ENCODE measurements at regions not wholly inside any gene's neighbourhood (a gene's known extent, or its start where the extent isn't known, plus 50 kb on each side); places are given as distances from the start of the nearest gene placed in this dataset.

- H3K27me3 ChIP-seq, result no peaks in the 10 kb centered on the region
- no peaks in the 10 kb centered on the region for H3K9me3 ChIP-seq
- H3K4me3 ChIP-seq, result no peak overlapping the region
- DNase-seq, result no peak
- no peaks in the 10 kb centered on the region for H3K36me3 ChIP-seq
These were observed 242.3 kb downstream of the TOMM20 start for GRCh38 chr1:234886081-234886984.

GRCh38 chr1:234885601-234886000, 243.0 kb downstream of the TOMM20 start:
- H3K27me3 ChIP-seq, result no peaks in the 10 kb centered on the region
- no peaks in the 10 kb centered on the region for H3K9me3 ChIP-seq
- no peaks in the 10 kb centered on the region for H3K36me3 ChIP-seq
- DNase-seq, result no peak
- H3K4me3 ChIP-seq, result no peak overlapping the region

GRCh38 chr1:234884701-234885100, 243.9 kb downstream of the TOMM20 start:
- Histone ChIP-seq H3K9me3 (no peaks in the 10 kb centered on the region), H3K27me3 (no peaks in the 10 kb centered on the region), H3K4me3 (no peak overlapping the region), H3K36me3 (no peaks in the 10 kb centered on the region)
- DNase-seq, result no peak

GRCh38 chr1:234884006-234884405, 244.6 kb downstream of the TOMM20 start:
- DNase-seq, result no peak

GRCh38 chr1:234882898-234883297, 245.7 kb downstream of the TOMM20 start:
- no peak for DNase-seq
- Histone ChIP-seq H3K4me3 (no peak overlapping the region), H3K9me3 (no peaks in the 10 kb centered on the region), H3K36me3 (no peaks in the 10 kb centered on the region), H3K27me3 (no peaks in the 10 kb centered on the region)

More at GRCh38 chr1:234884006-234884405, 244.6 kb downstream of the TOMM20 start:
- H3K4me3 ChIP-seq, result no peak overlapping the region
- H3K27me3 ChIP-seq, result no peaks in the 10 kb centered on the region
- no peaks in the 10 kb centered on the region for H3K36me3 ChIP-seq
- H3K9me3 ChIP-seq, result no peaks in the 10 kb centered on the region

- Histone ChIP-seq H3K36me3 (no peaks in the 10 kb centered on the region), H3K27me3 (no peaks in the 10 kb centered on the region), H3K4me3 (no peak overlapping the region), H3K9me3 (no peaks in the 10 kb centered on the region)
- DNase-seq, result no peak
These were observed 246.5 kb downstream of the TOMM20 start for GRCh38 chr1:234881893-234882771.

GRCh38 chr1:234879147-234880080, 249.2 kb downstream of the TOMM20 start:
- Histone ChIP-seq H3K27me3 (no peaks in the 10 kb centered on the region), H3K9me3 (no peaks in the 10 kb centered on the region), H3K4me3 (no peak overlapping the region), H3K36me3 (no peaks in the 10 kb centered on the region)
- DNase-seq, result no peak

GRCh38 chr1:234878288-234878687, 250.3 kb downstream of the TOMM20 start:
- H3K36me3 ChIP-seq, result no peaks in the 10 kb centered on the region
- no peak overlapping the region for H3K4me3 ChIP-seq
- DNase-seq, result no peak
- H3K27me3 ChIP-seq, result no peaks in the 10 kb centered on the region
- no peaks in the 10 kb centered on the region for H3K9me3 ChIP-seq

- H3K9me3 ChIP-seq, result no peaks in the 10 kb centered on the region
- H3K36me3 ChIP-seq, result no peaks in the 10 kb centered on the region
- no peak for DNase-seq
- no peaks in the 10 kb centered on the region for H3K27me3 ChIP-seq
- no peak overlapping the region for H3K4me3 ChIP-seq
These were observed 250.9 kb downstream of the TOMM20 start for GRCh38 chr1:234877761-234878160.

- no peak for DNase-seq
- Histone ChIP-seq H3K27me3 (no peaks in the 10 kb centered on the region), H3K36me3 (no peaks in the 10 kb centered on the region), H3K4me3 (no peak overlapping the region), H3K9me3 (no peaks in the 10 kb centered on the region)
These were observed 252.4 kb downstream of the TOMM20 start for GRCh38 chr1:234875953-234876855.

GRCh38 chr1:234875328-234875952, 253.2 kb downstream of the TOMM20 start:
- Histone ChIP-seq H3K36me3 (no peaks in the 10 kb centered on the region), H3K27me3 (no peaks in the 10 kb centered on the region), H3K4me3 (no peak overlapping the region), H3K9me3 (no peaks in the 10 kb centered on the region)
- no peak for DNase-seq

GRCh38 chr1:234874291-234875288, 254.0 kb downstream of the TOMM20 start:
- Histone ChIP-seq H3K9me3 (no peaks in the 10 kb centered on the region), H3K27me3 (no peaks in the 10 kb centered on the region)
- DNase-seq, result peak; percentile 63

GRCh38 chr1:234871710-234872271, 256.8 kb downstream of the TOMM20 start:
- H3K4me3 ChIP-seq, result no peak overlapping the region
- no peak for DNase-seq
- H3K9me3 ChIP-seq, result no peaks in the 10 kb centered on the region
- no peaks in the 10 kb centered on the region for H3K27me3 ChIP-seq
- H3K36me3 ChIP-seq, result no peaks in the 10 kb centered on the region

More at GRCh38 chr1:234874291-234875288, 254.0 kb downstream of the TOMM20 start:
- H3K4me3 ChIP-seq, result no peak overlapping the region
- H3K36me3 ChIP-seq, result no peaks in the 10 kb centered on the region

Measured in MG63 (cell line).